Nephron (organoid): ENCODE measurements at regions not wholly inside any gene's neighbourhood (a gene's known extent, or its start where the extent isn't known, plus 50 kb on each side); places are given as distances from the start of the nearest gene placed in this dataset.

ENCODE experiments used
- H3K27ac Mint-ChIP-seq, 3 experiments: 2 replicates each; pipeline ENCODE4 v1.8.0; 2020; ENCODE audit warnings: mixed read lengths in 3 of 3, mild to moderate bottlenecking in 2 of 3, moderate library complexity in 1 of 3
- H3K27me3 Mint-ChIP-seq: 2 replicates; pipeline ENCODE4 v1.8.0; 2021; ENCODE audit warnings: low read depth, mild to moderate bottlenecking, moderate library complexity, mixed read lengths
- H3K36me3 Mint-ChIP-seq: 2 replicates; pipeline ENCODE4 v1.8.0; 2020; ENCODE audit warnings: low read depth, mixed read lengths
- H3K4me1 Mint-ChIP-seq: 2 replicates; pipeline ENCODE4 v1.8.0; 2020; ENCODE audit warnings: mixed read lengths
- H3K4me3 Mint-ChIP-seq, 3 experiments: 2 replicates each; pipeline ENCODE4 v1.8.0; 2020; ENCODE audit warnings: mild to moderate bottlenecking in 3 of 3, mixed read lengths in 3 of 3, moderate library complexity in 2 of 3
- H3K9me3 Mint-ChIP-seq: 2 replicates; pipeline ENCODE4 v1.8.0; 2020; ENCODE audit warnings: mixed read lengths
- TF ChIP-seq, protein P1 (sequence below), 3 experiments: fragments of 200-600 bp; sonication (generic); IDR thresholded peaks; one replicate each; pipeline ENCODE4 v1.5.0; 2021; ENCODE audit warnings: antibody characterized with exemption in 3 of 3; ENCODE audit not compliant: unreplicated experiment in 3 of 3

DNA sequence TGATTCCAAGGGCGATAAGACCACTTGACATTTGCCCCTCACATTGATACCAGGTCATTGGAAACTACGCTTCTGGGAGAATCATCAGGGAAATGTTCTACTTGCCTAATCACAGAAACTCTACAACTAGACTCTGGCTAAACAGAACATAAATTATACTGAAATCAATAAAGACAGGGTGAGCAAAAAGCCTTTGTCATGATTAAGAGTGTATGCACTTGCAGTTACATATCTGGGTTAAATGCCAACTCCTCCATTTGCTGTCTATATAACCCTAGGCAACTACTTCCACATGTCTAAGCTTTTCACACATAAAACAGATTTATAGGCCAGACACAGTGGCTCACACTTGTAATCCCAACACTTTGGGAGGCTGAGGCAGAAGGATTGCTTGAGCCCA, 125.7 kb downstream of the PHLDA1 start:
- Mint-ChIP-seq H3K4me1 (peaks cover 25% of the 10 kb centered on the region), H3K9me3 (no peaks in the 10 kb centered on the region), H3K27ac (no peak overlapping the region), H3K4me3 (no peak overlapping the region), H3K36me3 (no peaks in the 10 kb centered on the region), H3K27me3 (peaks cover 7% of the 10 kb centered on the region)
- TF ChIP-seq, protein P1, sequence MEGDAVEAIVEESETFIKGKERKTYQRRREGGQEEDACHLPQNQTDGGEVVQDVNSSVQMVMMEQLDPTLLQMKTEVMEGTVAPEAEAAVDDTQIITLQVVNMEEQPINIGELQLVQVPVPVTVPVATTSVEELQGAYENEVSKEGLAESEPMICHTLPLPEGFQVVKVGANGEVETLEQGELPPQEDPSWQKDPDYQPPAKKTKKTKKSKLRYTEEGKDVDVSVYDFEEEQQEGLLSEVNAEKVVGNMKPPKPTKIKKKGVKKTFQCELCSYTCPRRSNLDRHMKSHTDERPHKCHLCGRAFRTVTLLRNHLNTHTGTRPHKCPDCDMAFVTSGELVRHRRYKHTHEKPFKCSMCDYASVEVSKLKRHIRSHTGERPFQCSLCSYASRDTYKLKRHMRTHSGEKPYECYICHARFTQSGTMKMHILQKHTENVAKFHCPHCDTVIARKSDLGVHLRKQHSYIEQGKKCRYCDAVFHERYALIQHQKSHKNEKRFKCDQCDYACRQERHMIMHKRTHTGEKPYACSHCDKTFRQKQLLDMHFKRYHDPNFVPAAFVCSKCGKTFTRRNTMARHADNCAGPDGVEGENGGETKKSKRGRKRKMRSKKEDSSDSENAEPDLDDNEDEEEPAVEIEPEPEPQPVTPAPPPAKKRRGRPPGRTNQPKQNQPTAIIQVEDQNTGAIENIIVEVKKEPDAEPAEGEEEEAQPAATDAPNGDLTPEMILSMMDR (IDR thresholded peaks at IDR 0.05; ENCODE audit: unreplicated experiment in 3 of 3) = no peak

DNA sequence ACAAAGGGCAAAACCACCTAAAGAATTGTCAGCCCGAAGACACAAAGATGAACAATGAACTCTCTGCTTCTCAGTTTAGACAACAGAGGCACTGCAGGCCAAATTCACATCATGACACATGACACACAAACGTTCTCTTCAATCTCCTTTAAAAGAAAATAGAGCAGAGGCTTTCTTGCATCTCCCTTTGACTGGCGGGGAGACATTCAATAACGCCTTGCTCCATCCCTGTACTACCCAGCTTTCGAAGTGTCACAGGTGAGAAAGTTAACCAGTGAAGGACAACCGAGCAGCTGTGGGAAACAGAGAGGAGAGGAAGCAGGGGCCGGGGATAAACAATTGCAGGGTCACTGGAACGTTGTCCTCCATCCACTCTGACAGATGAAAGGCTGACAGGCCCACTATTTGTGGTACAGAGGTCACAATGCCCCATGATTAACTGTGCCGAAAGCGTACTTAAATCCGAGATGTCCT, 130.8 kb downstream of the PHLDA1 start:
- peaks cover 18% of the 10 kb centered on the region for H3K27me3 Mint-ChIP-seq
- H3K9me3 Mint-ChIP-seq = no peaks in the 10 kb centered on the region
- H3K27ac Mint-ChIP-seq = no peak overlapping the region
- H3K4me1 Mint-ChIP-seq = peaks cover 14% of the 10 kb centered on the region
- H3K4me3 Mint-ChIP-seq = no peak overlapping the region
- TF ChIP-seq, protein P1 (IDR thresholded peaks at IDR 0.05; ENCODE audit: unreplicated experiment in 3 of 3) = no peak
- H3K36me3 Mint-ChIP-seq = no peaks in the 10 kb centered on the region

DNA sequence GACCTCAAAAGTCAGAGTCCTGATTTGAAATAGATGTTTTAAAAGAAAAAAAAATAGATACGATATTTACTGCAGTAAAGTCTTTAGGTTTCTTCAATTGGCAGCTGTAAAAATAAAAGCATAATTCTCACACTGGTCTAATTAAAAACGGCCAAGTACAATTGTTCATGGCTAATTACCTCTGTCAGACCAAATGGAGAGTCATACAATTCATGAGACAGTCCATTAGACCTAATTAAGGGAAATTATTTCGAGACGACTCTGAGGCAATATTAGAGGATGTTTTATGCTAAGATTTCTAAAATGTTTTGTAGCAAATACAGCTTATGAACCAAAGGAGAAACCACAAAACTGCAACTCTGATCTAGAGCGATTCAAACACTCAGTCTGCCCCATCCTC, 131.3 kb downstream of the PHLDA1 start:
- TF ChIP-seq, protein P1 (IDR thresholded peaks at IDR 0.05; ENCODE audit: unreplicated experiment in 3 of 3) = no peak
- Mint-ChIP-seq H3K9me3 (no peaks in the 10 kb centered on the region), H3K36me3 (no peaks in the 10 kb centered on the region), H3K27me3 (peaks cover 18% of the 10 kb centered on the region), H3K4me1 (peaks cover 14% of the 10 kb centered on the region), H3K4me3 (no peak overlapping the region), H3K27ac (no peak overlapping the region)

DNA sequence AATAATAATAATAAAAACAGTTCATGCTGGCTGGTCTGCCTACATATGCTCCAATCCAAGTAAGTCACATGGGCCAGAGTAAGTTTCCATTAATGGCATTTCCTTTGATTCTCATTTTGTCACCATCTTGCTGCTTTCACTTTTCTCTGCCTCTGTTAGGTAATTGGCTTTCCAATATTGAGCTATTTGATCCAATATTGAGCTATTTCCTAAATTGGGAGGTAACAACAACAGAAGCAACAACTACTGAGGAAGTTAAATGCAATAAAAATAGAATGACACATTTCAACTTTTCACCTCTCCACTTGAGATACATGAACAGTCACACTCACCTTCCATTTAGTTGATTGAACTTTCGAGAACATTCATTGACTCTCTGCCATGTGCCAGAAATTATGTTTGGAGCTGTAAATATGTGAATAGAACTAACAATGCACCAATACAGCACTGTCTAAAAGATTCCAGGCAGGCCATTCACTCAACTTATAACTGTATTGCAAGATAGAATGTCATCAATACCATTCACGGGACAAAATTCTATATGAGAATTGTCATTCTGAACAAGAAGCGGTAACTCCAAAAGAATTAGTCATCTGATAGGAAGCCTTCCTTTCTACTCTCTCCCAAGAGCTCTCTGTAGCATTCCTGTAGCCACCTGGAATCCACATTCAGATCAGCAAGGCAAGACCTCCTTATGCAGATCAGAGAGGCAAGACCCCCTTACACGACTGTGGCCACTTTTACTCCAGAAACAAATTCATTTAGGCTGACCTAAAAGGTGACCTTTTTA, 136.4 kb downstream of the PHLDA1 start:
- Mint-ChIP-seq H3K9me3 (no peaks in the 10 kb centered on the region), H3K36me3 (no peaks in the 10 kb centered on the region), H3K27ac (no peak overlapping the region), H3K4me3 (no peak overlapping the region), H3K27me3 (peaks cover 6% of the 10 kb centered on the region), H3K4me1 (peaks cover 26% of the 10 kb centered on the region)
- TF ChIP-seq, protein P1 (IDR thresholded peaks at IDR 0.05; ENCODE audit: unreplicated experiment in 3 of 3) = no peak

DNA sequence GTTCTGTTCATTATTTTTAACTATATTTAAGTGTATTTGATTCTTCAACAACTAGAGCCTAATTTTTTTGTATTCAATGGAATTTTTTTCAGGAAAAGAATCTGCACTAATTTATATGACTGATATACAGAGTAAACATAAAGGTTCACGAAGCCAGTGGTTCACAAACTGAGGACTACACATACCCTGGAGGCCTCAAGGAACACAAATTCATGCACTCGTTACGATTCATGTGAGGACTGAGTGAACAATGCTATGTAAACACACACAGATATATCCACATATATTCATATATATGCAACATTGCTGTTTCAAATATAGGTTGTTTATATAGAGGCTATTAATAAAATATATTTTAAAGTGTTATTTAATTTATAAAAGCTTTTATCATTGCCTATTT, 137.8 kb downstream of the PHLDA1 start:
- TF ChIP-seq, protein P1 (IDR thresholded peaks at IDR 0.05; ENCODE audit: unreplicated experiment in 3 of 3) = no peak
- no peak overlapping the region for H3K4me3 Mint-ChIP-seq
- H3K9me3 Mint-ChIP-seq = no peaks in the 10 kb centered on the region
- no peaks in the 10 kb centered on the region for H3K36me3 Mint-ChIP-seq
- peaks cover 8% of the 10 kb centered on the region for H3K27me3 Mint-ChIP-seq
- peaks cover 26% of the 10 kb centered on the region for H3K4me1 Mint-ChIP-seq
- H3K27ac Mint-ChIP-seq = no peak overlapping the region
